IPS-18a (cell line): ENCODE measurements at regions not wholly inside any gene's neighbourhood (a gene's known extent, or its start where the extent isn't known, plus 50 kb on each side); places are given as distances from the start of the nearest gene placed in this dataset.

ENCODE experiments used
- H3K27ac ChIP-seq: one replicate; pipeline ENCODE4 v1.5.1; 2013; ENCODE audit warnings: low read length
- H3K27me3 ChIP-seq: one replicate; pipeline ENCODE4 v1.6.1; 2013; ENCODE audit warnings: mild to moderate bottlenecking, low read length; ENCODE audit not compliant: control insufficient read depth, insufficient read depth
- H3K36me3 ChIP-seq: one replicate; pipeline ENCODE4 v1.6.1; 2013; ENCODE audit warnings: low read depth, low read length; ENCODE audit not compliant: control insufficient read depth
- H3K4me1 ChIP-seq: one replicate; pipeline ENCODE4 v1.6.1; 2013; ENCODE audit warnings: low read depth, low read length; ENCODE audit not compliant: control insufficient read depth
- H3K4me3 ChIP-seq: one replicate; pipeline ENCODE4 v1.5.1; 2013; ENCODE audit warnings: low read length
- H3K9ac ChIP-seq: one replicate; pipeline ENCODE4 v1.6.1; 2013; ENCODE audit warnings: mild to moderate bottlenecking, low read length, moderate library complexity
- H3K9me3 ChIP-seq: one replicate; pipeline ENCODE4 v1.6.1; 2013; ENCODE audit warnings: low read depth, low read length; ENCODE audit not compliant: control insufficient read depth

DNA sequence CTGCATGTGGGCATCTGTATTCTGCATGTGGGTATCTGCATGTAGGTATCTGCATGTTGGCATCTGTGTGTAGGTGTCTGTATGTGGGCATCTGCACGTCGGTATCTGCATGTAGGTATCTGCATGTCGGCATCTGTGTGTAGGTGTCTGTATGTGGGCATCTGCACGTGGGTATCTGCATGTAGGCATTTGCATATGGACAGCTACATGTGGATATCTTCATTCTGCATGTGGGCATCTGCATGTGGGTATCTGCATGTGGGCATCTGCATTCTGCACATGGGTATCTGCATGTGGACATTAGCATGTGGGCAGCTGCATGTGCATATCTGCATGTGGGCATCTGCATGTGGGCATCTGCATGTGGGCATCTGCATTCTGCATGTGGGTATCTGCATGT is 537.4 kb downstream of the RNF144A start:
- Histone ChIP-seq H3K4me1 (peaks cover 8% of the 10 kb centered on the region), H3K27me3 (no peaks in the 10 kb centered on the region), H3K27ac (no peak overlapping the region), H3K4me3 (no peak overlapping the region), H3K36me3 (no peaks in the 10 kb centered on the region), H3K9ac (no peak overlapping the region), H3K9me3 (no peaks in the 10 kb centered on the region)

DNA sequence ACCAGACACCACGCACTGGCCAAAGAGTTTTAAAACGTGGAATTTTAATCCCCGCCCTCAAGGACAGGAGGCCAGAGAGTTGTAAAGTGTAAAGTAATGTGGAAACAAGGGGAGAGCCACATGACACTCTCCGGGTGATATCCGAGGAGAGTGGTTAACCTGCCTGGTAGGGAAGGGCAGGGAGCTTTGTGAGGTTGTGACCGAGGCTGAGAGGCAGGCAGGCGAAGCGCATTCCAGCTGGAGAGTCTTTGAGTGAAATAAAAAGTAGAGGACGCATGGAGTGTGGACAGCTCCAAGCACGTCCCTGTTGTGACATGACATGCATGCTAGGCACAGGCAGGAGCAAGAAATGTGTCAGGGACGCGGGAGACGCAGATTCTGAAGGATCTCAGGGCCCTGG is 539.5 kb downstream of the RNF144A start:
- Histone ChIP-seq H3K27ac (no peak overlapping the region), H3K36me3 (no peaks in the 10 kb centered on the region), H3K4me1 (peaks cover under 1% of the 10 kb centered on the region), H3K4me3 (no peak overlapping the region), H3K9me3 (no peaks in the 10 kb centered on the region), H3K27me3 (no peaks in the 10 kb centered on the region), H3K9ac (no peak overlapping the region)

DNA sequence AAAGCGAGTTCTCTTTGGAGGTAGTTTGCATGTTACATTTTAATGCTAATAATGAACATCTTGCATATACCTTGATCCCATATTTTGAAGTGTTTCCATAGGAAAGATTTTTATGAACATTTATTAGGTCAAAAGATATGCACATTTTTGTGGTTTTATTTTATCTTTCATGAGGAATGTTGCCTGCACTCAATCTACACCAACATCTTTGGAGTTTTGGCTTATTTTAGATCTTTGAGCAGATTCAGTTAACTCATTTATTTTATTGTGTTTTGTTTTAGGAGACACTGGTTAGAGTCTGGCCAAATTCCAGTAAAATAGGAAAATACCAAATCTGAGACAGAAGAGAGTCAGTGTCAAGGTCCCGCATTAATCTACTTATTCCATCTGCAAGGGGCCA is 540.9 kb downstream of the RNF144A start:
- no peaks in the 10 kb centered on the region for H3K9me3 ChIP-seq
- H3K27me3 ChIP-seq, result no peaks in the 10 kb centered on the region
- no peak overlapping the region for H3K27ac ChIP-seq
- H3K4me3 ChIP-seq, result no peak overlapping the region
- H3K4me1 ChIP-seq, result no peaks in the 10 kb centered on the region
- H3K36me3 ChIP-seq, result no peaks in the 10 kb centered on the region
- H3K9ac ChIP-seq, result no peak overlapping the region

DNA sequence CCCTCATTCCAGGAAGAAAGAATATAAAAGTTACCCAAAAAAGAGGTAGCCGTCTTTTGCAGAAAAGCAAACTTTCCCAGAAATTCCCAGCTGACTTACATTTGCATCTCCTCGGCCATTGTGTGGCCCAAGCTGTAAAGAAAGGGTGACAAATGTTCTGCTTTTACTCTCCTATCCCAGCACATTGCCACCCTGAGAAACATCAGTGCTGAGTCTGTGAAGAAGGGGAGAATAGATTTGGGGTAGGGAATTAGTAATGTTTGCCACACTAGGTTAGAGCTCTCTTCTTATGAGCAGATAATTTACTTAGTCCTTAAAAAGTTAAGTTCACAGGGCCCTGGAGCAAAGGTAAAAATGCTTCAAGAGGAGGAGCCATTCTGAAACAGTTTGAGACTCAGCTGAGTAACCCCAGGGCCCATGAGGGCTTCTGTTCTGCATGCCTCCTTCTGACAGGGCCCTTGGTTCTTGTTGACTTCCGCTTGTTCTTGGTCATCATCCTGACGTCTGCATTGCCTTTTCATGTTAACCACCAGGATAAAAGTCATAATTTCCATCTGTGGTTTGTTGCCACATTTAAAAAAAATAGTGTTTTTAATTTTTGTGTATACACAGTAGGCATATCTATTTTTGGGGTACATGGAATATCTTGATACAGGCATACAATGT is 550.7 kb downstream of the RNF144A start:
- H3K27me3 ChIP-seq, result no peaks in the 10 kb centered on the region
- H3K4me1 ChIP-seq, result peaks cover 4% of the 10 kb centered on the region
- no peaks in the 10 kb centered on the region for H3K9me3 ChIP-seq
- no peak overlapping the region for H3K9ac ChIP-seq
- no peaks in the 10 kb centered on the region for H3K36me3 ChIP-seq
- no peak overlapping the region for H3K27ac ChIP-seq
- no peak overlapping the region for H3K4me3 ChIP-seq

DNA sequence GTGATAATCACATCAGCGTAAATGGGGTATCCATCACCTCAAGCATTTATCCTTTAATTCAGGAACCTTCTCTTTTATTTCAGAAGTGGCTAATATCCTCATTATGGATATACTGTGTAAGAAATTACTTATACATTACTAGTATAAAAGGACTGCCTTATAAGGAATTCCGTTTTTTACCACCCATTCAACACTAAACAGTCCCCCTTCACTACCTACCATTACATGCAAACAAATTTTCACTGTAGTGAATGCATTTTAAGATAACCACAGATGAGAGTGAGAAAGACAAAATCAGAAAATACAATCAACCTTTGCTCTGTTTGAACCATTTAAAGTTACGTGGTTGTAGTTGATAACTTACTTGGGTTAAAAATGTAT is 551.2 kb downstream of the RNF144A start:
- H3K4me3 ChIP-seq, result no peak overlapping the region
- H3K36me3 ChIP-seq, result no peaks in the 10 kb centered on the region
- H3K27me3 ChIP-seq, result no peaks in the 10 kb centered on the region
- no peak overlapping the region for H3K27ac ChIP-seq
- peaks cover 8% of the 10 kb centered on the region for H3K4me1 ChIP-seq
- no peak overlapping the region for H3K9ac ChIP-seq
- no peaks in the 10 kb centered on the region for H3K9me3 ChIP-seq

DNA sequence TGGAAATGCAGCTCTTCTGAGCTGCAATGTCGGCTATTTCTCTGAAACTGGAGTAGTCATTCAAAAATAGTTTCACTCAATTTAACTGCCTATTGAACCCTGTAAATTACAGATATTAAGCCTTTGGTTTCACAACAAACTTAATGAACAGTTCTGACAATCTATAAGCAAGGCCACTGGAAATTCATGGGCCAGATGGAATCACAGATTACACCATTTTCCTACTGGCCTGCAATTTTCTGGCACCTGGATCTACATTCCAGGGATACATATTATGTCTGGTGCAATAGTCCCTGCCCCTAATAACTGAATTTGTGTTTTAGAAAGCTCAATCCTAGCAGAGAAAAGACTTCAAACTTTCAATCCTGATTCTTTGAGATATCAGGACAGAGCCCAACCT is 551.7 kb downstream of the RNF144A start:
- H3K36me3 ChIP-seq, result no peaks in the 10 kb centered on the region
- peaks cover 10% of the 10 kb centered on the region for H3K4me1 ChIP-seq
- no peaks in the 10 kb centered on the region for H3K9me3 ChIP-seq
- no peak overlapping the region for H3K27ac ChIP-seq
- no peak overlapping the region for H3K9ac ChIP-seq
- no peaks in the 10 kb centered on the region for H3K27me3 ChIP-seq
- no peak overlapping the region for H3K4me3 ChIP-seq

DNA sequence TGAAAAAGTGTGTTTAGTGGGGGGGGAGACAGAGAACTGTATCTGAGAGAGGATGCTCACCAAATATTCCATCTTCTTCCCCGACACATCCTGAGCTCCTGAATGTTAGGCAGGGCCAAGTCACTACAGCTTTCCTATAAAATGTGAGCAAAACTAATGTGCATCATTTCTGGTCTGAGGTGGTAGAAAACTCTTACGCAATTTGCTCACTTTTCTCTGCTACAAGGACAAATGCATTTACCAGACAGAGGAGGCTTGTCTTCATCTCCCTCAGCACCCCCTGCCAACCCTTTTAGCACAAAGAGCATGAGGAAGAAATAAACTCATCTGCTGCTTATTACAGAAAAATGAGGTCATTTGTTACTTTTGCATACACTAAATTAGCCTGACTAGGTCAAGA is 554.0 kb downstream of the RNF144A start:
- H3K27me3 ChIP-seq, result no peaks in the 10 kb centered on the region
- no peak overlapping the region for H3K27ac ChIP-seq
- H3K9ac ChIP-seq, result no peak overlapping the region

DNA sequence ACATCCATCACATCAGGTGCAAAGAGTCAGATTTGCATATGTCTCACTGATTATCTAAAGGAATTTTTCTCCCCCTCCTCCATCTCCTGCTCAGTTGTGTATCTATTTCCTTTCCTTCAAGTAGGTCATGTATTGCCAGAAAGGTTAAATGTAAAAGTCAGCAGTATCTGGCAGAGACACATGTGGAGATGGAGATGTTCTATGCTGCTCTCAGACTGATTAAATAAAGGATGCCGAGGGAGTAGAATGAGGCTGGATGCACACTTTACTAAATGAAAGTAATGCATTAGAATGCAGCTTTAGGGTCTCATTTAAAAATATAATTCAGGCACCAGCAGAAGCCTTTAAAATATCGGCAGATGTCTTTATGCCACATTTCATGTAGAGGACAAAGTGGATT is 555.3 kb downstream of the RNF144A start:
- Histone ChIP-seq H3K4me3 (no peak overlapping the region), H3K4me1 (peaks cover 10% of the 10 kb centered on the region), H3K9ac (no peak overlapping the region), H3K36me3 (no peaks in the 10 kb centered on the region), H3K27ac (no peak overlapping the region), H3K9me3 (no peaks in the 10 kb centered on the region), H3K27me3 (no peaks in the 10 kb centered on the region)

More for the DNA sequence above, 554.0 kb downstream of the RNF144A start:
- Histone ChIP-seq H3K36me3 (no peaks in the 10 kb centered on the region), H3K9me3 (no peaks in the 10 kb centered on the region), H3K4me3 (no peak overlapping the region), H3K4me1 (peaks cover 10% of the 10 kb centered on the region)

DNA sequence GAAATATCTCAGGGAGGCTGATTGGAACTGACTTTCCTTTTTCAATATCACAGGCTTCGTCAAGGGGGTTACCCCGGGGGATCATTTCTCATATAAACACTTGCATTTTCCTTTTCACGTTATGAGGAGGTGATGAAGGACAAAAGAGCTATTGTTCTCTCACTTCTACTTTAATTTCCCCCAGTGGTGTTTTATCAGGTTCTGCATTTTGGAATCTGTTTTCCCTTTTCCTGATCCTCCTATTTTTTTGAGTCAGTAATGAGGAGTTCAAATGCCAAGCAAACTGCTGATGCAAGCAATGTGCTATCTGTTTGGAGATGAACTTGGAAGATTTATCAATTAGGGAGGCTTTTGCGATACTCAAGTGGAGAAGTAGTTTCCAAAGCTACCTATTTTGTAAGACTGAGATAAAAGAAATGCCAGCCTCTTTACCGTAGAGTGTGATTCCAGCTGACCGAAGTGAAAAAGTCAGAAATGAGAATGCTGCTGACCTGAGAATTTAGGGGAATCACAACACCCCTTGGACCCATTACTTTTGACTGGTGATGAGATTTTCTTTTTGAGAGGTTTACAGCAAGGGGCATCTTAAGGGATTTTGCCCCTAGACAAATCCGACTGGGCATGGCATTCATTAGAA is 556.0 kb downstream of the RNF144A start:
- no peaks in the 10 kb centered on the region for H3K9me3 ChIP-seq
- H3K27ac ChIP-seq, result no peak overlapping the region
- no peaks in the 10 kb centered on the region for H3K36me3 ChIP-seq
- no peaks in the 10 kb centered on the region for H3K27me3 ChIP-seq
- no peak overlapping the region for H3K4me3 ChIP-seq
- no peak overlapping the region for H3K9ac ChIP-seq
- H3K4me1 ChIP-seq, result peaks cover 10% of the 10 kb centered on the region

DNA sequence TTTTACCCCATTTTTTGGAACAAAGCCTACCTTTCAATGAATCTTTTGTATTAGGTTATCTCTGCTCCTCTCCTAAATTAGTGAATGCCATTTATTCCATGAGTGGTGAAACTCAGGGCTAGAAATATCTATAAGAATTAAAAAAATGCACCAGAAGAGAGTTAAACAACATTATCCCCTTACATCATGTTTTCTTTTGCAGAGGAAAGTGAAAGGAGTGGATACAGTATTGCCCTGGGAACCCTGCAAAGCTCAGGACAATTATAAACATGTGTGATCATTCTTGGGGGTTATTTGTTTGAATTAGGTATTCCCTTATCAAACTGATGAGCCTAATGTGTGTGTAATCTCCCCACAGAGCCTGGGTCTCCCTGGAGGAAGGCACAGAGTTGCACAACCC is 559.2 kb downstream of the RNF144A start:
- Histone ChIP-seq H3K4me1 (peaks cover 10% of the 10 kb centered on the region), H3K9ac (no peak overlapping the region), H3K4me3 (no peak overlapping the region), H3K9me3 (no peaks in the 10 kb centered on the region), H3K27ac (no peak overlapping the region), H3K36me3 (no peaks in the 10 kb centered on the region), H3K27me3 (no peaks in the 10 kb centered on the region)

DNA sequence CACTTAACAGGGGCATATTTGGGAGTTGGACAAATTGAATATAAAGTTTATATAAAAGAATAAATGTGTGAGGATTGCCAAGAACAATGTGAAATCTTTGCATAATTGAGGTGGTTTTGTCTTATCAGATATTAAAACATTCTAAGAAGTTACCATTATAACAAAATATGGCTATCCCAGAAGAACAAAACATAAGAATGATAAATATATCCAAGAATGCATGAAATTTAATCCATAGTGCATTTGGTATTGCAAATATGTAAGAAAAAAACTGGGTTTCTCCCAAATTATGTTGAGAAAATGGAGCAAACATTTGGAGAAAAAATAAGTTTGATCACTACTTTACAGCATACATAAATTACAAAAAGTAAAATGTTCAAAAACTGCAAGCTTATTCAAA is 562.4 kb downstream of the RNF144A start:
- Histone ChIP-seq H3K36me3 (no peaks in the 10 kb centered on the region), H3K4me3 (no peak overlapping the region), H3K27me3 (no peaks in the 10 kb centered on the region), H3K27ac (no peak overlapping the region), H3K9me3 (no peaks in the 10 kb centered on the region), H3K9ac (no peak overlapping the region), H3K4me1 (no peaks in the 10 kb centered on the region)

DNA sequence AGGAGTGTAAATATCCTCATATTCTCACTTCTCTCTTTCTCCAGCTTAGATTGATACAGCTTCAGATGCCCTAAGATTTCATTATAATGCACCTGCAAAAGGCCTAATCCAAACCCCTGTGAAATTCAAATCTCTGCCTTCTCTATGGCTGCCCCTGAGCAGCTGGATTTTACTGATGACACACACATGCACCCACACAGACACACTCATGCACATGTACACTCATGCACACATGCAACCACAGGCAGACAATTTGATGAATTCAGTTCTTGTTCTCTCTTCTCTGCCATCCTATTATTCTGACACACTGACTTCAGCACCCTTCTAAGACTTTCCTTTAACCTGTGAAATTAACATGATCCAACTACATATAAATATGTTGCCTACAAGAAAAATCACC is 563.2 kb downstream of the RNF144A start:
- Histone ChIP-seq H3K27ac (no peak overlapping the region), H3K36me3 (no peaks in the 10 kb centered on the region), H3K9me3 (no peaks in the 10 kb centered on the region), H3K4me1 (no peaks in the 10 kb centered on the region), H3K4me3 (no peak overlapping the region), H3K27me3 (no peaks in the 10 kb centered on the region), H3K9ac (no peak overlapping the region)
